ENCODE measurements at regions not wholly inside any gene's neighbourhood (a gene's known extent, or its start where the extent isn't known, plus 50 kb on each side); places are given as distances from the start of the nearest gene placed in this dataset.

GRCh38 chr20:52921340-52921739 lies 50.8 kb upstream of the TSHZ2 start:
- no peak for DNase-seq

- DNase-seq: no peak
Observed at GRCh38 chr20:52918311-52918710, 53.8 kb upstream of the TSHZ2 start.

GRCh38 chr20:52915564-52915963 lies 56.6 kb upstream of the TSHZ2 start:
- no peak for DNase-seq

GRCh38 chr20:52914870-52915269 lies 57.3 kb upstream of the TSHZ2 start:
- DNase-seq: no peak

GRCh38 chr20:52913650-52914387 lies 58.3 kb upstream of the TSHZ2 start:
- DNase-seq: no peak

- no peak for DNase-seq
Observed at GRCh38 chr20:52905241-52905994, 66.7 kb upstream of the TSHZ2 start.

GRCh38 chr20:52904837-52905236 lies 67.3 kb upstream of the TSHZ2 start:
- DNase-seq: no peak

GRCh38 chr20:52899041-52899608 lies 73.0 kb upstream of the TSHZ2 start:
- no peak for DNase-seq

- DNase-seq: no peak
Observed at GRCh38 chr20:52896348-52896747, 75.8 kb upstream of the TSHZ2 start.

GRCh38 chr20:52895701-52896100 lies 76.5 kb upstream of the TSHZ2 start:
- no peak for DNase-seq

- no peak for DNase-seq
Observed at GRCh38 chr20:52895235-52895634, 76.9 kb upstream of the TSHZ2 start.

- DNase-seq: no peak
Observed at GRCh38 chr20:52893498-52893897, 78.7 kb upstream of the TSHZ2 start.

GRCh38 chr20:52892023-52892422 lies 80.1 kb upstream of the TSHZ2 start:
- DNase-seq: no peak

- no peak for DNase-seq
Observed at GRCh38 chr20:52890130-52890529, 82.0 kb upstream of the TSHZ2 start.

- no peak for DNase-seq
Observed at GRCh38 chr20:52889225-52889624, 82.9 kb upstream of the TSHZ2 start.

GRCh38 chr20:52888096-52888495 lies 84.1 kb upstream of the TSHZ2 start:
- no peak for DNase-seq

GRCh38 chr20:52880997-52881396 lies 91.2 kb upstream of the TSHZ2 start:
- DNase-seq: no peak

- no peak for DNase-seq
Observed at GRCh38 chr20:52880259-52880658, 91.9 kb upstream of the TSHZ2 start.

GRCh38 chr20:52874241-52874640 lies 97.9 kb upstream of the TSHZ2 start:
- DNase-seq: no peak

GRCh38 chr20:52869698-52870501 lies 102.3 kb upstream of the TSHZ2 start:
- DNase-seq: no peak

- DNase-seq: no peak
Observed at GRCh38 chr20:52869276-52869675, 102.9 kb upstream of the TSHZ2 start.

- no peak for DNase-seq
Observed at GRCh38 chr20:52867305-52867704, 104.9 kb upstream of the TSHZ2 start.

GRCh38 chr20:52864916-52865605 lies 107.1 kb upstream of the TSHZ2 start:
- no peak for DNase-seq

Measured in activated CD4-positive, alpha-beta T cell treated with anti-CD3 and anti-CD28 coated beads for 48 hours (primary cell).